ENCODE measurements at regions not wholly inside any gene's neighbourhood (a gene's known extent, or its start where the extent isn't known, plus 50 kb on each side); places are given as distances from the start of the nearest gene placed in this dataset.

DNA sequence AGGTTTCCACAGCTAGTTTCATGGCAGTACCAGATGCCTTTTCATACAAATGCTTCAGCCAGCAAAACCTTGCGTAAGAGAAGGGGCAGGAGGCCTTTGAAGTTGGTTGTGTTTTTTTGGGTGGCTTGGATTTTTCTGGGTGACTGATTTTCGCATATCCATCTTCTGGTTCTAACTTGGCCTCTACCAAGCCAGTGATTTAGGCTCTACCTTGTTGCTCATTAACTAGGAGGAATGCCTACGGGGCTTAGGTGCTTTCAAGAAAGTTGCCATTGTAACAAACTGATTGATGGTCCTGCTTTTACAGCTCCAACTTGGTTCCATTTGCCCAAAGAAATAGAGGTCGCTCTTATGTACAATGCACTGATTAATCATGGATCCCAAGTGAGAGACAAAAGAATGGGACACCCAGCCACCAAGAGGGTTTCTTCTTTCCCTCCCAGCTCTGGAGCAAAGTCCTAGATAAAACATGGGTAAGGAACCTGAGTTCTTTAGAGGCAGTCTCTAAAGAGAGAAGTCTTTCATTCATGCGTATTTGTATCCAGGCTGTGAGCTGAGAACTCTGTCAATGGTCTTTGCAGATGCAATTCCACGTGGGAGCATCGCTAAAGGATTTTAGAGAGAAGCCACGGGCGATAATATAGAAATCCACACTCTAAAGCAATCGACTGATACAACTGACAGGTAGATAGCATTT is 92.1 kb upstream of the FGFR2 start:
- no peak for TF ChIP-seq CTCF (conservative IDR thresholded peaks at IDR 0.05; ENCODE audit: low read depth, low read length)
- DNase-seq (ENCODE audit: low read depth), result no peak
- no peak overlapping the region for H3K4me3 ChIP-seq (ENCODE audit: low read length)

DNA sequence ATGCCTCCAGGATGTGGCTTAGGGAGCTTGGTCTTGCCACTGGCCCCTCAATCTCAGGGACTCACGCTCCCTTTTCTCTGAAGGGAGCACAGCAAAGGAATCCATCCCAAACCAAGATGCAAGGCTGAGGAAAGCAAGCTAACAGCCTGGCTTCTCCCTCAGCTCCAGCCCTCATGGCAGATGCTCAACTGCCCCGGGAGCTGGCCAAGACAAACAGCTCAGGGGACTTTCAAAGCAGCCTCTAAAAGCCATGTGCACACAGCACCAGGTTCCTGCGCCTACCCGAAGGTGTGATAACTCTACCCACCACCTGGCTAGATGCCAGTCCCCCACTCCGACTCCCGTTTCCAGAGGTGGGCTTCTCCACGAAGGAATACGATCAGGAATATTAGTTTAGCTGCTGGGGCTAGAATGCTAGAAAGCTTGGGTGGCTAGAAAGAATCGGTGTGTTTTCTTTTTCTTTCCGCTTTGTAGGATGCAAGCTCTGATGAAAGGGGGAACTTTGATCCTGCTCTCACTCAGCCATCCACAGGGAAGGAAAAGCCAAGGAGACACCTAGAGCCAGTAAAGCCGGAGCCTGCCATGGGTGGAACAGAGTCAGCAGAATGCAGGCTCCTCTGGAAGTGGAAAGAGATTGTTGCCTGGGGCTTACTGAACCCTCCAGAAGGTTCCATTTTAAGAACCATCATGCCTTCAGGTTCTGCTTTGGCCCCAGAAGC is 89.0 kb upstream of the FGFR2 start:
- TF ChIP-seq CTCF (conservative IDR thresholded peaks at IDR 0.05; ENCODE audit: low read depth, low read length), result no peak
- DNase-seq (ENCODE audit: low read depth), result no peak
- no peak overlapping the region for H3K4me3 ChIP-seq (ENCODE audit: low read length)

GRCh38 chr10:121684276-121684675 is 86.0 kb upstream of the FGFR2 start:
- TF ChIP-seq CTCF (conservative IDR thresholded peaks at IDR 0.05; ENCODE audit: low read depth, low read length), result no peak
- H3K4me3 ChIP-seq (ENCODE audit: low read length), result no peak overlapping the region
- no peak for DNase-seq (ENCODE audit: low read depth)

DNA sequence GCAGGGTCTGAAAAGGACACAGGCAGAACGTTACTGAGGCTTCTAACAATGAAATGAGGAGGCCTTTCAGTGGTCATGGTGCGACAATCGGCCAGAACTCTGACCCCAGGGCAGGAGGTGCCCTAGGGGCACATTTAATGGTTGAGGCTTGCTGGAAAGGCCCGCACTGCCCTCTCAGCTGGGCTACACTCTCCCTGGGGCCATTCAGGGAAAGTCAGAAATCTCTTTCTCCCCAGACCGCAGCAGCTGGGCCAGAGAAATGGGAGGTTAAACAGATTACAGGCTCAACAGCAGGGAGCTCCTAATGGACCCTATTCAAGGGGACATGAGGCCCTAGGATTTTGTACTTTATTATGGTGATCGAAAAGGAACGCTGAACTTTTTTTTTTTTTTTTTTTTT is 85.6 kb upstream of the FGFR2 start:
- no peak overlapping the region for H3K4me3 ChIP-seq (ENCODE audit: low read length)
- no peak for DNase-seq (ENCODE audit: low read depth)
- no peak for TF ChIP-seq CTCF (conservative IDR thresholded peaks at IDR 0.05; ENCODE audit: low read depth, low read length)

DNA sequence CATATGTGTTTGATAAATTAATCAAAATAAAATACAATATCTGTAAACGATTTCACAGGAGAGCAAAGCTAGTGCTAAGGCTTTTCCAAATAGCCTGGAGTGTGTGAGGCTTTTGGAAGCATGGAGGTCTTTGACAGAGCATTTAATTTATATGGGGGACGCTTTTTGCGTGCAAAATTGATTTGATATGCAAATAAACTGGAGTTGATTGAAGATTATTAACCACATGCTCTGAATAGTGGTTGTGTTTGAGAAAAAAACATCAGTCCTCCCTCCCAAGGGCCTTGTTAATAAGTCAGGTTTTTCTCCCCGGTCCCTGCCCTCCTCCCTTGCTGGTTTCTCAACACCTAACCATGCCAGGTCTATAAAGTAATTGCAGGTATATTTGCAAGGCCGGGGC is 85.1 kb upstream of the FGFR2 start:
- DNase-seq (ENCODE audit: low read depth), result no peak
- no peak overlapping the region for H3K4me3 ChIP-seq (ENCODE audit: low read length)
- no peak for TF ChIP-seq CTCF (conservative IDR thresholded peaks at IDR 0.05; ENCODE audit: low read depth, low read length)

DNA sequence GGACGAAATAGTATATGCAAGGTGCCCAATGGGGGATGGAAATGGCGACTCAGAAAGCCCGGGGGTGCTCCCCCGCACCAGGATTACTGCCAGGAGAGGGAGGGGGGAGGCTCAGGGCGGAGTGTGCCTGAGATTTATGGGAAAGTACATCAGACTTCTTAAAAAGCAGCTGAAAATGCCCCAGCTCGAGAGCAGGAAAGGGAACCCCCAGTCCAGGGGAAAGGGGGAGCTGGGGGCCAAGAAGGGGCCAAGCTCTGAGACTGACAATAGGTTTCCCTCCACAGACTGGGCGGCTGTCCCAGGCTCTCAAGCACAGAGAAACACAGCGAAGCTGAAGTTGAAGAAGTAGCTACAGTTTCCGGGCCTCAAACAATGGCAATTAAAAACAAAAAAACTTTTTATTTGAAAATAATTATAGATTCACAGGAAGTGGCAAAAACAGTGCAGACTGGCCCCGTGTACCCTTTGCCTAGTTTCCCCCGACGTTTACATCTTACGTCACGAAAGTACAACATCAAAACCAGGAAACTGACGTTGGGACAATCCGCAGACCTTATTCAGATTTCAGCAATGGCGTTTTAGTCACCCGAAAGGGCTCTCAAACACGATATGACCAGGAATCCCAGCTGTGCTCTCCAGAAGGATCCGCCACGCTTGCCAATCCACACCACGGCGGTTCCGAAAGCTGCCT is 83.9 kb upstream of the FGFR2 start:
- no peak for DNase-seq (ENCODE audit: low read depth)
- TF ChIP-seq CTCF (conservative IDR thresholded peaks at IDR 0.05; ENCODE audit: low read depth, low read length), result no peak
- no peak overlapping the region for H3K4me3 ChIP-seq (ENCODE audit: low read length)

Measured in retinal pigment epithelial cell (primary cell).